TTC549 (cell line): ENCODE measurements at regions not wholly inside any gene's neighbourhood (a gene's known extent, or its start where the extent isn't known, plus 50 kb on each side); places are given as distances from the start of the nearest gene placed in this dataset.

Experiments used
- FAIRE-seq: peaks from 2 replicates; lab custom pipeline; 2012; peaks lifted over from hg19 to GRCh38; lab: Jason Lieb, UNC

DNA sequence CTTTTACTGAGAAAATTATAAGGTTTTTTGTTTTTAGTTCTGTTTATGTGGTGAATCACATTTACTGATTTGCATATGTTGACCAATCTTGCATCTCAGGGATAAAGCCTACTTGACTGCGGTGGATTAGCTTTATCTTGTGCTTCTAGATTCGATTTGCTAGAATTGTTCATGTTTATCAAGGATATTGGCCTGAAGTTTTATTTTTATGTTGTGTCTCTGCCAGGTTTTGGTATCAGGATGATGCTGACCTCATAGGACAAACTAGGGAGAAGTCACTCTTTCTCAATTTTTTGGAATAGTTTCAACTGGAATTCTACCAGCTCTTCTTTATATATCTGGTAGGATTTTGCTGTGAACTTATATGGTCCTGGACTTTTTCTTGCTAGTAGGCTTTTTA lies 504.8 kb downstream of the ETS1 start:
- no peak for FAIRE-seq

DNA sequence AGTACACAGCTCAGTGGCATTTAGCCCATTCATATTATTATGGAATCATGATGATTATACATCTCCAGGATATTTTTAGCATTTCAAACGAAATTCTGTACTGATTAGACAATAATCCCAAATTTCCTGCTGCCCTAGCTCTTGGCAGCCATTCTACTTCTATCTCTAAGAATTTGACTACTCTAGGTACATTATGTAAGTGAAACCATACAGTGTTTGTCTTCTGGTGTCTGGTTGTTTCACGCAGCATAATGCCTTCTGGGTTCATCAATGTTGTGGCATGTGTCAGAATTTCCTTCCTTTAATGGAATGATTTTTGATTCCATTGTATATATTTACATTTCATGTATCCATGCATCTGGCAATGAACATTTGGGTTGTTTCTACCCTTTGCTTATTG lies 517.7 kb downstream of the ETS1 start:
- no peak for FAIRE-seq

DNA sequence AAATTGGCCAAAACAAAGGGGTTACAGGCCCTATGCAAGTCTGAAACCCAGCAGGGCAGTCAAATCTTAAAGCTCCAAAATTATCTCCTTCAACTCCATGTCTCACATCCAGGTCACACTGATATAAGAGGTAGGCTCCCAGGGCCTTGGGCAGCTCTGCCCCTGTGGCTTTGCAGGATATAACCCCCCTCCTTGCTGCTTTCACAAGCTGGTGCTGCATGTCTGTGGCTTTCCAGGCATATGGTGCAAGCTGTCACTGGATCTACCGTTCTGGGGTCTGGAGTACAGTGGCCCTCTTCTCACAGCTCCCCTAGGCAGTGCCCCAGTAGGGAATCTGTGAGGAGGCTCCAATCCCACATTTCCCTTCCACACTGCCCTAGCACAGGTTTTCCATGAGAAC lies 519.6 kb downstream of the ETS1 start:
- no peak for FAIRE-seq

DNA sequence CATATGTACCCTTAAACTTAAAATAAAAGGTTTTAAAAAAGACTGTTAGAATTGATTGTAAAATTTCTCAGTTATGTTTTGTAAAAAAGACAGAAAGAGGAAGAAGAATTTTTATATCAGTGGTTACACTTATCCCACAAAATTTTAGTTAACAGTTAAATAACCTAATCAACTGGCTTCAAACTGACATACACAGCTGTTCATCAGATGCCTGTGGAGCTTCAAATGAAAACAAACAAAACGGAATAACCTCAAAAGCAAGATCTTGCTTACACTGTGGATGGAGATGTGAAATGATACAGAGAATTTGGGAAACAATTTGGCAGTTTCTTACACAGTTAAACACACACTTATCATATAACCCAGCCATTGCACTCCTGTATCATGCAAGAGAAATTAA lies 521.0 kb downstream of the ETS1 start:
- no peak for FAIRE-seq

DNA sequence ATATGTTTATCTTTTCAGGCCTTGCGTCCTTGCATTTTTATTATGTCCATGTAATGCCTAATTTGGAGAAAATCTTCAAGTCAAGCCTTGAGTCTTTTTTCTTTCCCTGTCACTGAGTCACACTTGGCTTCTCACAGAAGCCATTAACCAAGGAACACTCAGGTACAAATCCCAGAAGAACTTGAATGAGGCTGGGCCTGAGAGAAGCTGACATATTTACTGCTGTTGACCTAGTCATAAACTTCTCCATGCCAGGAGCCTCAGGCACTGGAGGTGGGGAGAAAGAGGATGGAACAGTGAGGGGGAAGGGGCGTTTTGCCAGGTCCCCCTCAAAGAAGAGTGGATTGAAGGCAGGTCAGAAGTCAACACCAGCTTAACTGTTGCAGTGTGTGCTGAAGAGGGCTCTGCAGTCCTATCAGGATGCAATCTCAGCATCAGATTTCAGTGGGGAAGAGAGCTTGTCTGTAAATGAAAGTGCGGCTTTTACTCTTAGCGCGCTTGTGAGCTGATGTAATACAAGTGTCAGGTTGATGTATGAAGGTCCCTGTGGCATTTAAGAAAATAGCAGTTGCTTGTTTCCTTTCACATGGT lies 526.0 kb downstream of the ETS1 start:
- no peak for FAIRE-seq

DNA sequence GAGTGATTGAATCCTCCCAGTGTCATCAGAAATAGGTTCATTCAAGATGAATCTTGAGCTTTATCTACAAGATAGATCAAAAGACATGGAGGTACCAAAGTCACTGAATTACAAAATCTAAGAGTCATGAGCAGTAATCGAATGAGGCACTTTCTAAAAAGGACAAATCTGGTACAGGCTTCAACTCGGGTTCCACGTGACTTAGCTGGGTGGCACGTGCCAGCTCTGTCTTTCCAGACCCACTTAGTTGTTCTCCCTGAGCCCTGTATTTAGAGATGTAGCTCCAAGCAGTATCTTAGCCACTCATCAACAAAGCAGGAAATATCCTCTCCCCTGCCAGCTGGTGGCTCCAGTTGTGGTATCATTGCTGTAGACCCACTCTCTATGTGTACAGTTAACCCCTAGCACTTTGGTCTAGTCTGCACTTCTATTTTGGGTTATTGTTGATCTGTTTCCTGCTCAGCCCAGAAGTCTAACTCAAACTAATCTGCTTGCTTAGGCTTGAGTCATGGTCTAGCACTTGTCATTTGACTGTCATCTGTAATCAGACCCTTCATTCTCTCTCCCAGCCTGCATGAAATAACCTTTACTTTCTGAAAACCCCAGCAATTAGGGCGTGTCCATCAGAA lies 528.7 kb downstream of the ETS1 start:
- FAIRE-seq, result no peak

DNA sequence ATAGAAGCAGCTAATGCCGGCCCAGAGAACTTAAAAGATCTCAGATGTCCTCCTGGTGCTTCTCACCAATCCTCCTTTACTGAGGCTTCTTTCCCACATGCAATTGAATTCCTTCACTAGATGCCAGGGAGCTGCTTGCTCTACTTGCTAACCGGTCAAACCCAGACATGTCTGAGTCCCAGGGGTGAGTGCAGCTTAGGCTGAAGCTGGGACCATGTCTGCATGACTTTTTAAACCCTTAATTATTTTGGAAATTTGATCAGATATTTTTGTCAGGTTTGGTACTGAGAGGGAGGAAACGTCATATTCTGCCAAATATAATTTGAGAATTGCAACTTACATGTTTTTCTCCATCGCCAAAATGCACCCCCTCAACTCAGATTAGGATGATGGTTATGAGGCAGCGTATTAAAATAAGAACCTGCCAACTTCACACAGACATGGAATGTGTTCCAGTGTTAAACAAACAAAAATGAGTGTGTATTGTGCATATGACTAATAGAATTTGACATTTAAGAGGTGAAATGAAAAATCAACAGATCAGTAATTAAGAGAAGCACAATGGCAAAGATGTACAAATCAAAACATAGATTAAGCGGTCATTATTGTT lies 529.5 kb downstream of the ETS1 start:
- FAIRE-seq, result no peak

DNA sequence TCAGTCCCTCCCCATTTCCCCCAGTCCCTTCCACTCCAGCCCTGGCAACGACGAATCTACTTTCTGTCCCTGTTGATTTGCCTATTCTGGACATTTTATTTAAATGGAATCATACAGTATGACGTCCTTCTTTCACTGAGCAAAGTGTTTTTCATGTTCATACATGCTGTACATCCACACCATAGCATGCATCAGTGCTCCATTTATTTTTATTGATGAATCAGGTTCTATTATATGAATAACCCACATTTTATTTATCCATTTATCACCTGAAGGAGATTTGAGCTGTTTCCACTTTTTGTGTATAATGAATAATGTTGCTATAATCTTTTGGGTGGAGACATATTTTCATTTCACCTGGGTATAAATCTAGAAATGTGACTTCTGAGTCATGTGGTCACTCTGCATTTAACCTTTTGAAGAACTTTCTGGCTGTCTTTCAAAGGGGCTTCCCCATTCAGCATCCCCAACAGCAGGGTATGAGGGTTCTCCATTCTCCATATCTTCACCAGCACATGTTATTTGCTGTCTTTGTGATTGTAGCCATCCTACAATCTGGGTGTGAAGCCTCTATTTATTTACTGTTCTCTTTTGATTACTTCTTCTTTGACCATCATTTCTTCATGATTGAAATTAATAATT lies 531.7 kb downstream of the ETS1 start:
- no peak for FAIRE-seq

DNA sequence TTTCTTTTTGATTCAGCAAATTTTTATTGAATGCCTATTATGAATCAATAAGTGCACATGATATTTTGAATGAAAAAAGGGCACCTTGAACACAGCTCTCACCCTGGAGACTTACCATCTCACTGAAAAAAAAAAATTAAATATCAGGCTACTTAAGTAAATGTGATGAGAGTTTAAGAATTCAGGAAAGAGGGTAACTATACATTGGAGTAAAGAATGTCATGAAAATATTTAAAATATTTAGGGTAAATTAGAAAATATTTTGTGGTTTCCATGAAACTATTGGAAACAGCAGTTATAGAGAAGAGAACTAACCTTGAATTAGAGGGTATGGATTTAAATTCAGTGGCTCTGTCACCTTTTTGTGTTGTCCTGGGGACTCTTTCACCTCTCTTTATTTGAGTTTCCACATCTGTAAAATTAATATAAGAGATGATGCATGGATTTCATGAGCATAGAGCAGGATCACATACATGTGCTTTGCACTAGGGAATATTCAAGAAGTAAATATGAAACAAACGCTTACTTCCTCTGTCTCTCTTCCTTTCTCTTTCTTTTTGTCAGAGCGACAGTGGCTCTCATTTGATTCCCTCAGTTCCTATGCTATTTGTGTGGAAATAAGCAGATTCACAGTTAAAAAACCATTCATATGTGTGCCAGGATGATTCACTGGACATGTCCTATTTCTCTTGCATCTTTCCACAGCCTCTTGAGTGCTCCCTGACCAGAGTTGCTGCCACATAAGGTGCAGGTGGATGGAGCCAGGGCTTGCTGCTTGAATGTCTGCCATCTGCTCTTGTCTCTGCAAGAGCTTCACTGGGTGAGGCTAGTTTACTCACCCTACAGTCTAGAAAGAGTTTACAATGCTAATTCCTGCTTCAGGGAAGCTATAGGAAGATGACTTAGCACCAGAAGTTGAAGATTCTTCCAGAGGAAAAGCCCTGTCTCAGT lies 533.1 kb downstream of the ETS1 start:
- FAIRE-seq, result no peak

DNA sequence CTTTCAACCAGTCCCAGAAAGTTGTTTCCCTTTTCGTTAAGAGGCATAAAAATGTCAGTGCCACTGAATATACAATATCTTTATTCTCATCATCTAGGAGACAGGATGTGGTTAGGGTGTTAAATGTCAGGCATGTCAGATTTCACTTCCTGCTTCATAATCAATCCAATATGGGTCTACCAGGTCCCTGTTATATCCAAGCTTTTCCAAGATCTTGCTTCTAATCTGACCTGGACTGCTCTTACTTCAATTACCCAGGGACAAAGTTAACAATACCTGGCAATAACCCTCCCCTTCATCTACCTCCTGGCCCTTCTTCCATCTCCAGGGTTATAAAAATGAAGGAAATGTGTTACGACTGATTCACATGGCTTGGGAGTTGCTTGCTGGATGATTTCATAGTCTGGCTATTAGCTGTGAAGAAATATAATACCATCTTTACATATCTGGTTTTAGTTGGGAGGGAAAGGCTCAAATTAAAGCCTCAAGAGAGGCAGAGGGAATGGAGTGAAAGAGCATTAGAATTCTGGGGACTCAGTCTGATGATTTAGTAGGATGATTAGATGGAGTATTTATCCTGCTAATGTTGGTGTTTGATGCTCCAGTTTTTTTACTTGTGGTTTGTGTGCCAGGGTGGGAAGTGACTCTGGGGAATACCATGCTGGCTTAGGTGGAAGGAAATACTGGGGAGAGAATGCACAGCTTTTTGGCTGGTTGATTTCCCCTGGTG lies 534.3 kb downstream of the ETS1 start:
- no peak for FAIRE-seq

DNA sequence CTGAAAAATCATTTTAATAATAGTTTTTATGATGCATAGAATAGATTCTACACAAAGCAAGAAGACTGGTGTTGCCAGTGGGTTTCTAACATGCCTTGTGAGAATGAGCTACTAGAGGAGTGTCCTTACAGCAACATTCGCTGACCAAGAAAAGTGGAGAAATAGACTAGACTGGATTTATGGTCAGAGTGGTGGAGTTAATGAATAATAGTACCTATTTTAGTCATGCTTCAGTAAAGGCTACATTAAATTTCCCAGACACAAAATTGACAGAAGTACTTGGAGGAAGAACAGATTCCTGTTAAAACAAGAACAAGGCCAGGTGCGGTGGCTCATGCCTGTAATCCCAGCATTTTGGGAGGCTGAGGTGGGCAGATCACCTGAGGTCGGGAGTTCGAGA lies 539.2 kb downstream of the ETS1 start:
- no peak for FAIRE-seq

DNA sequence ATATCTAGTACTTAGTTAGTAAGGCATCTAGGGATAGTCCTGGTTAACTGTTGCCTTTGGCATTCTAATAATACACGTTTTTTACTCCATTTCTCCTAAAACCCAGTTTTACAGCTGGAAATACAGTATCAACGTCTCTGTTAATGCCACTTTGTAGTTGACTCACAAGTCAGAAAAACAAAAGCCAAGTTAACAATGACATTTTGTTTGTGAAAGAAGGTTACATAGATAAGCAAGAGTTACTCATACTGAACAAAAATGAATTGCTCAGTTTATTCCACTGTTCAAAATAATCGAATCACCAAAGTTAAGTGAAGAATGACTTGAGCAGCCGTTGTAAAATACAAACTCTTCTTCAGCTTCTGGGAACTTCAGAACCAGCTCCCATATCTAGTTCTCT lies 540.3 kb downstream of the ETS1 start:
- no peak for FAIRE-seq

DNA sequence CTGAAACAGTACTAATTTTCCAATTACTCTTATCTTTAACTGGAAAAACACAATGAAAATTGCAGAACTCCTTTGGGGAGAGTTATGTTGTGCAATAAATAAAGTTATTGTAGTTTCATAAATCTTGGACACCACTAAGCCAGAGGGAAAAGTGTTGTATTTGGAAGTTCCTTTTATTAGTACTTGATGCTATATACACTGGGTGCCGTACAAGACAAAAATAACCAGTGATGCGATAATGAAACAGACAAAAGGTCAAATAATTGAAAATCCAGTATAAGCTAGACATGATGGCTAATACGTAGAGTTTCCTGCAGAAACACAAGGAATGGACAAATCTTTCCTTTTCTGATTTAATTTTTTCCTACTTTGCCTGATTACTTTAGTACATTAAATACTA lies 541.1 kb downstream of the ETS1 start:
- no peak for FAIRE-seq

DNA sequence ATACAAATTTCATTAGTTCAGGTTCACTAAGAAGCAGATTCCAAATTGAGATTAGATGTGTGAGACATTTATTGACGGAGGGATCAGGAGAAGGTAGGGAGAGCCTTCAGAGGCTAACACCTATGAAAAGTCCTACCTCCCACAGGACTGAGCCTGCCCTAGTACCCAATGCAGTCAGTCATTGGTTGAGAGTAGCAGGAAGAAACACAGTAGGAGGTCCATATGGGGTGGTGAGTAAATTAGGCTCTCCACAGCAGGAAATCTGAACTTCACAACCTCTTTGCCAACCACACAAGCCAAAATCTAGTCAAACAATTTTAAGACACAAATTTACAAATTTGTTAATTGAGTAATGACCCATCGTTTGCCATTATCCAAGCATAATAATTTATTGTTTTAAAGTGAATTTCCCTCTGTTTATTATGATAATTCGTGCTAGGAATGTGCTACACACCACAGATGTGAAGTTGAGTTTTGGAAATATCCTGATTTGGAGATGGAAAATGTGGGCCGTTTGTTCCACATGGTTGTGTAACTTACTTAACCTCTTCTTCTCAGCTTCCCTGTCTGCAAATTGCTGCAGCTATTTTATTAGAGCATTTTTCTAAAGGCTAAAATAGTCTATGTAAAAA lies 542.1 kb downstream of the ETS1 start:
- no peak for FAIRE-seq

DNA sequence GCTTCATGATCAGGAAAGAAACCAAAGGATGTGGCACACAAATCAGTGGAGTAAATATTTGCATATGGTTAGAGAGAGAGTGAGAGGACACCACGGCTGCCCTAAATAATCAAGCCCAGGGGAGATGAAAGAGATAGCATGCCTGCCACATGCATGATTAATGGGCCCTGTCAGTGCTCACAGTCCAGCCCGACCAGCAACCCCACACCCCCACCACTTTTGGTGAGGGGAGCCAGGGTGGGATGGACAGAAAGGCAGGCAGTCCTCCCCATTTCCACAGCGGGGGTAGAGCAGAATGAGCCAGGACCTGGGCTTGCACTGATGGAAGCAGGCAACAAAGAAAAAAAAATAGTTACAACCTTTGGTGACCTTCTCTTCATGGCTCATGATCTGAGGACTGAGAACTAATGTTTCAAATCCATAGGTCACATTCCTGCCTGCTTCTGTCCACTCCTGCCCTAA lies 545.0 kb downstream of the ETS1 start:
- FAIRE-seq, result no peak

DNA sequence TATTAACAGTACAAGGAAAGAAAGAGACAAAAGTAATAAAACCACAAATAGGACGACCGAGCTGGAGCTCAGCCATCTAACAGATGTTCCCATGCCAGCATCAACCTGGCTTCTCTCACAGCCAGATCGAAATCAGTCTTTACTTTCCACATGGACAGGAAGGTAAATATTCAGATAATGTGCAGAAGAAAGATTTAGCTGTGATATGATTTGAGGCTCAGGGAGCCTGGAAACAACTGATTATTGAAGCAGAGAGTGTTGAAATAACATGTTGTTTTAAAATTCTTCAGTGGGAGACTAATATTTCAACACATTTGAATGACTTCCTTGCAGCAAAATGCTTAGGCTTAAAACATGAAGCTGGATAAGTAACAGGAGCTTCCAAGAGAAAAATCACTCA lies 546.8 kb downstream of the ETS1 start:
- FAIRE-seq, result no peak

DNA sequence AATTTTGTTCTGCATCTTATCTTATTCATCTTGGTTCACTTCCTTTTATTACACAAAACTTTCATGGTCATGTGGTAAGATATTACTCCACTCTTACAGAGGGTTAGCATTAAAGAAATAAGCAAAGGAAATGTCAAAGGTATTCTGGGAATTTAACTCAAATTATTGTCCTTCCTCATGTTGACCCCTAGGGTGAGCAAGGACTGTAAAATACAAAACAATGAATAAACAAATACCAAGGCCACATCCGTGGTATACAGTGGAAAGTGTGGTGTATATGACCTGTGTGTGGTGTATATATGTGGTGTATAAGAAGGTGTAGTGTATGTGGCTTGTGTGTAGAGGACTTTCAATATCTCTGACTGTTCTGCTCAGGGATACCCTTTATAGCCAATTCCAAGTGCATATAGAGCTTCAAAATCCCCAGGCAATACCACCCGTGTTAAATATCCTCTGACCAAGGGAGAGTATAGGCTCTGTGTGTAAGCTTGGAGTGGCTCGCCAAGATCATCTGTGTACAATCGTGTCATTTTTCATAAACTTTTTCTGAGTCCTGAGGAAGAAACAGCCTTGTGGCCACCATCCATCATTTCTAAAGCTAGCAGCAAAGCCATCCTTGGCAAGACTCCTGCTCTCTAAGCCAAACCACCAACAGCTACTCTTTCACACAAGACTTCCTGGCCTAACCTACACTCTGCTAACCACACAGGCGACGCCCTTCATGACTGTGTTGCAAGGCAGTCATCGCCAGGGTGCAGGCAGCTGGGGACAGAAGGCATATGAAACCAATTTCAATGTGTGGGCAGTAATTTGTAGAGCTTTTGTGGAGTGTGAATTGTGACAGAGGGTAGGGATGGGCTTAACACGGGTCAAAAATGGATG lies 548.0 kb downstream of the ETS1 start:
- no peak for FAIRE-seq

DNA sequence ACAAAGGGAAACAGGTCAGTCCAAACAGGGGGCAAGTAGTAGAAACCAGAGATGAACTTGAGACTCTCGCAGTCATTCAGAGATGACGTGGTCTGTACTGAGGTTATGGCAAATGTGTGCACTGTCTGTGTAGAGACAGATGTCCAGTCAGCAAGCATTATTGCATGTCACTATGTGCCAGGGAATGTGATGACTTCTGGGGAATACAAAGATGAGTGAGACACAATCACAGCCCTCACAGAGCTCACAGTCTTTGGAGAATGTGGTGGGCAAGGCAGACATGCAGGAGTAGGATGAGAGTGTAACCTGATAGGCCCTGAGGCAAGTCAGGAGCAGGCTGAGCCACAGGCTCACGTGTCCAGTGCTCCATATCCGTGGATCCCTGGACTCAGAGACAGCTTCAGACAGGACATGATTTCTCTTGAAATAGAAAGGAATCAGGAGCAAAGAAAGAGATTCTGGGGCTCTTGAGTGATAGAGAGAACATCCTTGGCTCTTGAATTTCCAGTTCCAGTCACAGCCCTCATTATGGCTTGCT lies 550.7 kb downstream of the ETS1 start:
- no peak for FAIRE-seq

DNA sequence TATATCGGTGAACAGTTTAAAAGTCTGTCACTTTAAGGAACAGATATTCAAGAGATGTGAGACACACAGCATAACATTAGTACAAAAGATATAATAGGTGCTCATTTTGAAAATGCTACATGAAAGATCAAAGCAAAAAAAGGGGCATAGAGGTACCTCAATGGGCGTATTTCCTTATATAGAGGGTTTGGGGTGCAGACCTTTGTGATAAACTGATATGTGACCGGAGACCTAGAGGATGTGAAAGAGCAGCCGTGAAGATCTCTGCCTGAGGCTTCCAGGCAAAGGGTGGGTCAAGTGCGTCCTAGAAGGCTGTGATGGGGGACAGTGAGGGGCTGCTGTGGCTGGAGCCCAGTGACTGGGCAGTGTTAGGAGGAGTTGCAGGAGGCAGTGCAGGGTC lies 551.4 kb downstream of the ETS1 start:
- FAIRE-seq, result no peak
